Peyer's patch (tissue), 4 donors: ENCODE measurements at regions not wholly inside any gene's neighbourhood (a gene's known extent, or its start where the extent isn't known, plus 50 kb on each side); places are given as distances from the start of the nearest gene placed in this dataset.

Experiments
- DNase-seq, 3 donors: peaks; one replicate each; pipeline ENCODE4 v3.0.0-alpha.2; 2017 to 2019
- H3K27ac ChIP-seq, 4 donors: fragments of 200-600 bp; sonication (generic); one replicate each; pipeline ENCODE4 v1.5.1; 2016 to 2019
- H3K27me3 ChIP-seq, 2 donors: fragments of 200-600 bp; sonication (generic); one replicate each; pipeline ENCODE4 v1.5.1; 2019
- H3K36me3 ChIP-seq, 3 donors: fragments of 200-600 bp; sonication (generic); one replicate each; pipeline ENCODE4 v1.5.1; 2016 to 2019
- H3K4me1 ChIP-seq, 4 donors: fragments of 200-600 bp; sonication (generic); one replicate each; pipeline ENCODE4 v1.5.1; 2016 to 2019
- H3K4me3 ChIP-seq, 4 donors: fragments of 200-600 bp; sonication (generic); 1 replicate in 3 of 4; 2 replicates in 1 of 4; pipeline ENCODE4 v1.5.1; 2016 to 2019; ENCODE audit warnings: mild to moderate bottlenecking in 1 of 4
- H3K9me3 ChIP-seq, 4 donors: fragments of 200-600 bp; sonication (generic); one replicate each; pipeline ENCODE4 v1.5.1; 2016 to 2019; ENCODE audit warnings: mild to moderate bottlenecking in 1 of 4
- CTCF ChIP-seq, 6 experiments: fragments of 450-650 bp in 4 of 6; fragments of 200-600 bp in 2 of 6; sonication (generic) in 1 of 6; IDR thresholded peaks; one replicate each; pipeline ENCODE4 v1.5.1; 2017 to 2019; ENCODE audit warnings: antibody characterized with exemption in 6 of 6, mild to moderate bottlenecking in 3 of 6, moderate library complexity in 1 of 6
- POLR2A ChIP-seq, 2 donors: fragments of 450-650 bp; IDR thresholded peaks; one replicate each; pipeline ENCODE4 v1.5.1; 2017; ENCODE audit warnings: antibody characterized with exemption in 2 of 2, mild to moderate bottlenecking in 2 of 2, moderate library complexity in 2 of 2

DNA sequence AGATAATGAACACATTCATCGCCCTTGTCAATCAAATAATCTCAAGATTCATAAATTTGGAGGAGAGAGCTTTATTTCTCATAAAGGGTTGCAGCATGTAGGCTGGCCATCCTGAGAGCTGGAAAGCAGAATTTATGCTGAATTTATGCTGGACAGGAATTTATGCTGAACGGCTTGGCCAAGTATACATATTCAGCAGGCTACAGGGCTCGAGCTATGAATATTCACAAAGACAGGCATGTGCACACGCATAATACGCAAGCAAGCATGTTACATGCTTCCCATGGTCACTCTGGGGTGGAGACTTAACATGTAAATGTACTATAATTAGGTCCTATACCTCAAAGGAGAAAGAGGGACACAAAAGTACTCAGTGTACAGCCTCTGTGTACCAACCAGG is 618.8 kb downstream of the METTL4 start:
- no peak overlapping the region for H3K27ac ChIP-seq
- H3K27me3 ChIP-seq = no peaks in the 10 kb centered on the region
- H3K4me1 ChIP-seq = no peaks in the 10 kb centered on the region
- no peak for DNase-seq
- H3K4me3 ChIP-seq = no peak overlapping the region
- H3K9me3 ChIP-seq = no peaks in the 10 kb centered on the region
- no peaks in the 10 kb centered on the region for H3K36me3 ChIP-seq
- TF ChIP-seq POLR2A (IDR thresholded peaks at IDR 0.05) (no peak), CTCF (IDR thresholded peaks at IDR 0.05) (no peak)

DNA sequence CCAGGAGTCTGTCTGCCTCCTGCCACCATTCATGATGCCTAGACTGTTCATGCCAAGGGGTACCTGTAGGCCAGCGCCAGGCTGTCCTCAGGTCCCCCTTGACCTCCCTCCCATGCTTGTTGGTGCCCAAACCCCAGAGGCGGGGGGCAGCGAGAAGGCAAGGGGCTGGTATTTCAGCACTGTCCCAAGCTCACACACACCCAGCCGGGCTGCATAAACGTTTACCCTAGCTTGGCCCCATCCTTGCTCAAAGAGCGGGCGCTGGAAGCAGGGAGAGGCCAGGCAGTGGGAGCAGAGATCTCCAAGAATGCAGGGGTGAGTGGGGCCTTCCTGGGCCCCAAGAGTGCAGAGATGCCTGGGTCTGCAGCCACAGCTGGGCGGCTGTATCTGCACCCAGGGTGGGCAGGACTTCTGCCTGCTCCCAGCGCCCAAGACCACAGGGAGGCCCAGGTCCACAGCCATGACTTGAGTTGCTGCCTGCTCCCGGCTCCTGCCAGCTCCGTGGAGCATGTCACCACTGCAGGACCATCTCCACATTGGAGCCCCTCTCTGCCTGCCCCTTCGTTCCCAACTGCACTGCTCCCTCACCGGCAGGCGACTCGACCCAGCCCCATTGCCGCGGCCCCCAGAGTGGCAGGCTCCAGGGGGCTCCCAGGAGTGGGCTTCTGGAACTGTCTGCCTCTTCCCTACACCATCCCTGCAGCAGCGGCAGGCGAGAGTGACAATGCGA is 616.6 kb downstream of the METTL4 start:
- no peak overlapping the region for H3K4me3 ChIP-seq
- H3K36me3 ChIP-seq = no peaks in the 10 kb centered on the region
- no peak for DNase-seq
- no peaks in the 10 kb centered on the region for H3K9me3 ChIP-seq
- no peak overlapping the region for H3K27ac ChIP-seq
- no peaks in the 10 kb centered on the region for H3K4me1 ChIP-seq
- H3K27me3 ChIP-seq = no peaks in the 10 kb centered on the region
- TF ChIP-seq POLR2A (IDR thresholded peaks at IDR 0.05) = no peak
- no peak for TF ChIP-seq CTCF (IDR thresholded peaks at IDR 0.05)

- H3K9me3 ChIP-seq = no peaks in the 10 kb centered on the region
- no peak for DNase-seq
- no peaks in the 10 kb centered on the region for H3K4me1 ChIP-seq
- H3K4me3 ChIP-seq = no peak overlapping the region
- H3K27ac ChIP-seq = no peak overlapping the region
- TF ChIP-seq POLR2A (IDR thresholded peaks at IDR 0.05) = no peak
- no peak for TF ChIP-seq CTCF (IDR thresholded peaks at IDR 0.05)
- no peaks in the 10 kb centered on the region for H3K27me3 ChIP-seq
- no peaks in the 10 kb centered on the region for H3K36me3 ChIP-seq
Measured at GRCh38 chr18:1958798-1959197, 612.5 kb downstream of the METTL4 start.

GRCh38 chr18:1965016-1965415 is 606.3 kb downstream of the METTL4 start:
- no peaks in the 10 kb centered on the region for H3K27me3 ChIP-seq
- TF ChIP-seq CTCF (IDR thresholded peaks at IDR 0.05) (no peak), POLR2A (IDR thresholded peaks at IDR 0.05) (no peak)
- DNase-seq = no peak
- no peaks in the 10 kb centered on the region for H3K9me3 ChIP-seq
- H3K36me3 ChIP-seq = no peaks in the 10 kb centered on the region
- no peak overlapping the region for H3K4me3 ChIP-seq
- no peak overlapping the region for H3K27ac ChIP-seq
- no peaks in the 10 kb centered on the region for H3K4me1 ChIP-seq

DNA sequence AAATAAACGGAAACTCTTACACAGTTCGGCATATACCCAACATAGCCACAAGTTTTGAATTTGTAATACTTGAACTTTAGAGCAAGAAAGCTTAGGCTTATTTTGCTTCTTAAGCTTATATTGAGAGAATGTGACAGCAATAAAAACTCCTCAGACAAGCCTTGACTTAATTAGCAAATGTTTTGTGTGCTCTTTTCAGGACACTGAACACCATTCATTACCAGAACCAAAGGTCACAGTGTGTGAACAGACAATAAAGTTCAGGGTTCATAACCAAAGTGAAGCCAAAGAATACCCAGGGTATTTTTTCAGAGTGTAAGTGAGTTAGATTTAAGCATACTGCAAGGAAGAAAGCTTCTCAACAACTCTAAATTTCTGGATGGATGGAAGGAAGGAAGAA is 605.8 kb downstream of the METTL4 start:
- TF ChIP-seq POLR2A (IDR thresholded peaks at IDR 0.05) = no peak
- TF ChIP-seq CTCF (IDR thresholded peaks at IDR 0.05) = no peak
- Histone ChIP-seq H3K36me3 (no peaks in the 10 kb centered on the region), H3K4me3 (no peak overlapping the region), H3K9me3 (no peaks in the 10 kb centered on the region), H3K4me1 (no peaks in the 10 kb centered on the region), H3K27ac (no peak overlapping the region), H3K27me3 (no peaks in the 10 kb centered on the region)
- no peak for DNase-seq
